Endodermal cell (in vitro differentiated cells): ENCODE measurements at regions not wholly inside any gene's neighbourhood (a gene's known extent, or its start where the extent isn't known, plus 50 kb on each side); places are given as distances from the start of the nearest gene placed in this dataset.

Source experiments
- DNase-seq: peaks from one replicate; pipeline ENCODE4 v3.0.0-alpha.2; 2017
- H3K27ac ChIP-seq: 2 replicates; pipeline ENCODE4 v1.5.1; 2013; ENCODE audit warnings: mild to moderate bottlenecking, low read depth, low read length, moderate library complexity
- H3K27me3 ChIP-seq: 2 replicates; pipeline ENCODE4 v1.6.1; 2013; ENCODE audit warnings: mild to moderate bottlenecking, low read length, moderate library complexity; ENCODE audit not compliant: insufficient read depth, control insufficient read depth, poor library complexity, severe bottlenecking
- H3K36me3 ChIP-seq: 2 replicates; pipeline ENCODE4 v1.7.0; 2013; ENCODE audit warnings: mild to moderate bottlenecking, low read length, moderate library complexity; ENCODE audit not compliant: control insufficient read depth, insufficient read depth
- H3K4me1 ChIP-seq: one replicate; pipeline ENCODE4 v1.7.0; 2013; ENCODE audit warnings: low read length; ENCODE audit not compliant: control insufficient read depth, insufficient read depth
- H3K4me3 ChIP-seq: 2 replicates; pipeline ENCODE4 v1.5.1; 2013; ENCODE audit warnings: mild to moderate bottlenecking, low read length, moderate library complexity
- H3K9ac ChIP-seq: 2 replicates; pipeline ENCODE4 v1.6.1; 2013; ENCODE audit warnings: mild to moderate bottlenecking, low read length, moderate library complexity; ENCODE audit not compliant: poor library complexity, severe bottlenecking; ENCODE audit errors: extremely low read depth
- H3K9me3 ChIP-seq: 2 replicates; pipeline ENCODE4 v1.6.1; 2013; ENCODE audit warnings: mild to moderate bottlenecking, low read length, moderate library complexity; ENCODE audit not compliant: control insufficient read depth
- H3K27ac Mint-ChIP-seq: 2 replicates; pipeline ENCODE4 v1.8.0; 2020; ENCODE audit warnings: mixed read lengths
- H3K27me3 Mint-ChIP-seq: 2 replicates; pipeline ENCODE4 v1.8.0; 2021; ENCODE audit warnings: mild to moderate bottlenecking, mixed read lengths; ENCODE audit not compliant: insufficient read depth
- H3K36me3 Mint-ChIP-seq: 2 replicates; pipeline ENCODE4 v1.8.0; 2020; ENCODE audit warnings: low read depth, mixed read lengths
- H3K4me1 Mint-ChIP-seq: 2 replicates; pipeline ENCODE4 v1.8.0; 2020; ENCODE audit warnings: mixed read lengths
- H3K4me3 Mint-ChIP-seq: 2 replicates; pipeline ENCODE4 v1.8.0; 2020; ENCODE audit warnings: mild to moderate bottlenecking, moderate library complexity, mixed read lengths
- H3K9me3 Mint-ChIP-seq: 2 replicates; pipeline ENCODE4 v1.8.0; 2020; ENCODE audit warnings: mild to moderate bottlenecking, mixed read lengths
- CTCF ChIP-seq: fragments of 200-600 bp; sonication (generic); conservative IDR thresholded peaks from 2 replicates; pipeline ENCODE4 v1.5.0; 2021; ENCODE audit warnings: antibody characterized with exemption, mild to moderate bottlenecking
- WGBS, 2 experiments: methylation state at CpG; one replicate each; pipeline versions ENCODE4 v1.1.5 to v1.1.7; 2013; ENCODE audit warnings: missing lambda C conversion rate in 2 of 2, mixed read lengths in 1 of 2; ENCODE audit not compliant: insufficient coverage in 1 of 2, insufficient read length in 1 of 2; 5-methylcytosine and 5-hydroxymethylcytosine counted together

GRCh38 chr4:158005021-158005420 lies 167.8 kb downstream of the GASK1B start:
- Histone ChIP-seq H3K27me3 (no peaks in the 10 kb centered on the region), H3K27ac (no peak overlapping the region), H3K9ac (no peak overlapping the region), H3K4me3 (no peak overlapping the region), H3K9me3 (no peaks in the 10 kb centered on the region), H3K36me3 (no peaks in the 10 kb centered on the region), H3K4me1 (peaks cover 18% of the 10 kb centered on the region)
- Mint-ChIP-seq H3K27ac (no peak overlapping the region), H3K4me3 (no peak overlapping the region), H3K9me3 (no peaks in the 10 kb centered on the region), H3K4me1 (peaks cover 27% of the 10 kb centered on the region), H3K27me3 (no peaks in the 10 kb centered on the region), H3K36me3 (no peaks in the 10 kb centered on the region)
- WGBS, 2 experiments: 95 to 100% methylated on average over 2 of the region's 2 CpGs
- no peak for TF ChIP-seq CTCF
- no peak for DNase-seq

DNA sequence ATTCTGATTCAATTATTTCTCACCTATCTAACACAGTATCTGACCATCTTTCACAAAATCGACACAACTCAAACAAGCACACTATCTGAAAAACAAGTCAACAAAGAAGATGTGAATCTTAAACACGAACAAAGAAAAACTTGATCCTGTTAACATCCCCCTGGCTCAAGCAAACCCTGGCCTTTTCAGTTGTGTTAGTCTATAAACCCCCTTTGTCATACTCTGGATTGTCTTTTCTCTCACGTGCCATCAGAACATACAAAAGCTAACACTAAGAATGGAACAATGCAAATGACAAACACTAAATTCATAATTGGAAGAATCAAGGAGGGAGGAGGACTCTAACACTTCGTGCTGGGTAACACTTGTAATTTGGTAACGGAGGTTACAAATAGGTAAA lies 168.7 kb downstream of the GASK1B start:
- Mint-ChIP-seq H3K36me3 (no peaks in the 10 kb centered on the region), H3K27ac (peak overlapping the region; percentile 18), H3K9me3 (no peaks in the 10 kb centered on the region), H3K27me3 (no peaks in the 10 kb centered on the region), H3K4me1 (peaks cover 27% of the 10 kb centered on the region), H3K4me3 (no peak overlapping the region)
- TF ChIP-seq CTCF: no peak
- peaks cover 18% of the 10 kb centered on the region for H3K4me1 ChIP-seq
- no peaks in the 10 kb centered on the region for H3K36me3 ChIP-seq
- H3K27me3 ChIP-seq: no peaks in the 10 kb centered on the region
- no peak overlapping the region for H3K27ac ChIP-seq
- no peak overlapping the region for H3K4me3 ChIP-seq
- H3K9me3 ChIP-seq: no peaks in the 10 kb centered on the region
- H3K9ac ChIP-seq: no peak overlapping the region
- no peak for DNase-seq
- WGBS, 2 experiments: 78 to 91% methylated on average over 4 to 5 of the region's 5 CpGs

- Histone ChIP-seq H3K4me1 (peaks cover 18% of the 10 kb centered on the region), H3K27me3 (no peaks in the 10 kb centered on the region), H3K9ac (no peak overlapping the region), H3K36me3 (no peaks in the 10 kb centered on the region), H3K4me3 (no peak overlapping the region), H3K27ac (no peak overlapping the region), H3K9me3 (no peaks in the 10 kb centered on the region)
- no peaks in the 10 kb centered on the region for H3K9me3 Mint-ChIP-seq
- no peak for TF ChIP-seq CTCF
- no peak for DNase-seq
- H3K36me3 Mint-ChIP-seq: no peaks in the 10 kb centered on the region
- peaks cover 22% of the 10 kb centered on the region for H3K4me1 Mint-ChIP-seq
- no peaks in the 10 kb centered on the region for H3K27me3 Mint-ChIP-seq
- H3K27ac Mint-ChIP-seq: no peak overlapping the region
- no peak overlapping the region for H3K4me3 Mint-ChIP-seq
Measured at GRCh38 chr4:158003212-158003611, 169.6 kb downstream of the GASK1B start.
